ENCODE measurements at regions not wholly inside any gene's neighbourhood (a gene's known extent, or its start where the extent isn't known, plus 50 kb on each side); places are given as distances from the start of the nearest gene placed in this dataset.

GRCh38 chr6:170175644-170176135 is 115.2 kb downstream of the DLL1 start:
- no peak overlapping the region for H3K4me2 ChIP-seq (ENCODE audit: low read length)
- no peaks in the 10 kb centered on the region for H3K4me1 ChIP-seq
- H3K4me3 ChIP-seq (ENCODE audit: low read depth, low read length): no peak overlapping the region
- no peak overlapping the region for H2AFZ ChIP-seq
- no peak overlapping the region for H3K9ac ChIP-seq
- no peaks in the 10 kb centered on the region for H3K36me3 ChIP-seq (ENCODE audit: control insufficient read depth, insufficient read depth, low read length)
- H3K9me3 ChIP-seq (ENCODE audit: control insufficient read depth, low read length): no peaks in the 10 kb centered on the region
- H3K27me3 ChIP-seq (ENCODE audit: control insufficient read depth, insufficient read depth, low read length): no peaks in the 10 kb centered on the region
- TF ChIP-seq, protein P1, sequence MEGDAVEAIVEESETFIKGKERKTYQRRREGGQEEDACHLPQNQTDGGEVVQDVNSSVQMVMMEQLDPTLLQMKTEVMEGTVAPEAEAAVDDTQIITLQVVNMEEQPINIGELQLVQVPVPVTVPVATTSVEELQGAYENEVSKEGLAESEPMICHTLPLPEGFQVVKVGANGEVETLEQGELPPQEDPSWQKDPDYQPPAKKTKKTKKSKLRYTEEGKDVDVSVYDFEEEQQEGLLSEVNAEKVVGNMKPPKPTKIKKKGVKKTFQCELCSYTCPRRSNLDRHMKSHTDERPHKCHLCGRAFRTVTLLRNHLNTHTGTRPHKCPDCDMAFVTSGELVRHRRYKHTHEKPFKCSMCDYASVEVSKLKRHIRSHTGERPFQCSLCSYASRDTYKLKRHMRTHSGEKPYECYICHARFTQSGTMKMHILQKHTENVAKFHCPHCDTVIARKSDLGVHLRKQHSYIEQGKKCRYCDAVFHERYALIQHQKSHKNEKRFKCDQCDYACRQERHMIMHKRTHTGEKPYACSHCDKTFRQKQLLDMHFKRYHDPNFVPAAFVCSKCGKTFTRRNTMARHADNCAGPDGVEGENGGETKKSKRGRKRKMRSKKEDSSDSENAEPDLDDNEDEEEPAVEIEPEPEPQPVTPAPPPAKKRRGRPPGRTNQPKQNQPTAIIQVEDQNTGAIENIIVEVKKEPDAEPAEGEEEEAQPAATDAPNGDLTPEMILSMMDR (IDR thresholded peaks at IDR 0.05): no peak
- H3K27ac ChIP-seq: no peak overlapping the region
- H3K79me2 ChIP-seq: no peaks in the 10 kb centered on the region

- H3K9me3 ChIP-seq (ENCODE audit: control insufficient read depth, low read length): no peaks in the 10 kb centered on the region
- H2AFZ ChIP-seq: no peak overlapping the region
- H3K79me2 ChIP-seq: no peaks in the 10 kb centered on the region
- H3K4me3 ChIP-seq (ENCODE audit: low read depth, low read length): no peak overlapping the region
- H3K36me3 ChIP-seq (ENCODE audit: control insufficient read depth, insufficient read depth, low read length): no peaks in the 10 kb centered on the region
- no peak overlapping the region for H3K4me2 ChIP-seq (ENCODE audit: low read length)
- no peak overlapping the region for H3K9ac ChIP-seq
- no peak overlapping the region for H3K27ac ChIP-seq
- H3K27me3 ChIP-seq (ENCODE audit: control insufficient read depth, insufficient read depth, low read length): no peaks in the 10 kb centered on the region
- TF ChIP-seq, protein P1 (IDR thresholded peaks at IDR 0.05): no peak
- H3K4me1 ChIP-seq: no peaks in the 10 kb centered on the region
These were observed 115.9 kb downstream of the DLL1 start for GRCh38 chr6:170174771-170175643.

- peak overlapping the region; percentile 4 for H3K27ac ChIP-seq
- no peak overlapping the region for H2AFZ ChIP-seq
- H3K9me3 ChIP-seq (ENCODE audit: control insufficient read depth, low read length): no peaks in the 10 kb centered on the region
- no peaks in the 10 kb centered on the region for H3K79me2 ChIP-seq
- H3K9ac ChIP-seq: no peak overlapping the region
- H3K4me1 ChIP-seq: no peaks in the 10 kb centered on the region
- no peaks in the 10 kb centered on the region for H3K36me3 ChIP-seq (ENCODE audit: control insufficient read depth, insufficient read depth, low read length)
- H3K4me2 ChIP-seq (ENCODE audit: low read length): no peak overlapping the region
- no peaks in the 10 kb centered on the region for H3K27me3 ChIP-seq (ENCODE audit: control insufficient read depth, insufficient read depth, low read length)
- TF ChIP-seq, protein P1 (IDR thresholded peaks at IDR 0.05): no peak
- no peak overlapping the region for H3K4me3 ChIP-seq (ENCODE audit: low read depth, low read length)
These were observed 116.6 kb downstream of the DLL1 start for GRCh38 chr6:170174124-170174770.

- Histone ChIP-seq H3K4me2 (ENCODE audit: low read length) (no peak overlapping the region), H3K9me3 (ENCODE audit: control insufficient read depth, low read length) (no peaks in the 10 kb centered on the region), H3K4me1 (no peaks in the 10 kb centered on the region), H3K9ac (no peak overlapping the region), H3K27ac (no peak overlapping the region), H3K79me2 (no peaks in the 10 kb centered on the region), H3K4me3 (ENCODE audit: low read depth, low read length) (no peak overlapping the region), H2AFZ (no peak overlapping the region), H3K27me3 (ENCODE audit: control insufficient read depth, insufficient read depth, low read length) (no peaks in the 10 kb centered on the region), H3K36me3 (ENCODE audit: control insufficient read depth, insufficient read depth, low read length) (no peaks in the 10 kb centered on the region)
- TF ChIP-seq, protein P1 (IDR thresholded peaks at IDR 0.05): no peak
These were observed 117.5 kb downstream of the DLL1 start for GRCh38 chr6:170173335-170173881.
